ENCODE measurements at regions not wholly inside any gene's neighbourhood (a gene's known extent, or its start where the extent isn't known, plus 50 kb on each side); places are given as distances from the start of the nearest gene placed in this dataset.

DNA sequence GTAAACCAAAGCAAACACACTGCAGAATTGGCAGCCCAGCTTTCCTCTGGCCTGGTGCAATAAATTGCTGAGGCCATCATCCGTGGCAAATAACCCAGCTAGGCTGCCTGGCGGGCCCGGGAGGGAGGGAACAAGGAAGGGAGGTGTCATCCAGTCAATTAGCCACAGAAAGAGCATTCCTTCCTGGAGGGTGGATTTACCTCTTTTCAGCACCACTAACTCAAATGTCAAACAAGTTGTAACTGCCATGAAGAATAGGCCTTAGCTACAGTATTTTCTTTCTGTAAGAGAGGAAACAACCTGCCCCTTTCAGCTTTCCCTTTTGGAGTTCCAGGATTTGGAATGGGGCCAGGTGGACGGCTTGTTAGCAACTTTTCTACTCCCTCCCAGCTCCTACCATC, 163.8 kb upstream of the BDNF start:
- TF ChIP-seq EZH2 (IDR thresholded peaks at IDR 0.05) (no peak), POLR2A (IDR thresholded peaks at IDR 0.05; ENCODE audit: borderline replicate concordance, extremely low read depth, insufficient read depth, insufficient read length) (no peak), CEBPB (IDR thresholded peaks at IDR 0.05; ENCODE audit: low read depth) (no peak)
- TF ChIP-seq, protein P1, sequence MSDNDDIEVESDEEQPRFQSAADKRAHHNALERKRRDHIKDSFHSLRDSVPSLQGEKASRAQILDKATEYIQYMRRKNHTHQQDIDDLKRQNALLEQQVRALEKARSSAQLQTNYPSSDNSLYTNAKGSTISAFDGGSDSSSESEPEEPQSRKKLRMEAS (IDR thresholded peaks at IDR 0.05) = no peak
- TF ChIP-seq, protein P2, sequence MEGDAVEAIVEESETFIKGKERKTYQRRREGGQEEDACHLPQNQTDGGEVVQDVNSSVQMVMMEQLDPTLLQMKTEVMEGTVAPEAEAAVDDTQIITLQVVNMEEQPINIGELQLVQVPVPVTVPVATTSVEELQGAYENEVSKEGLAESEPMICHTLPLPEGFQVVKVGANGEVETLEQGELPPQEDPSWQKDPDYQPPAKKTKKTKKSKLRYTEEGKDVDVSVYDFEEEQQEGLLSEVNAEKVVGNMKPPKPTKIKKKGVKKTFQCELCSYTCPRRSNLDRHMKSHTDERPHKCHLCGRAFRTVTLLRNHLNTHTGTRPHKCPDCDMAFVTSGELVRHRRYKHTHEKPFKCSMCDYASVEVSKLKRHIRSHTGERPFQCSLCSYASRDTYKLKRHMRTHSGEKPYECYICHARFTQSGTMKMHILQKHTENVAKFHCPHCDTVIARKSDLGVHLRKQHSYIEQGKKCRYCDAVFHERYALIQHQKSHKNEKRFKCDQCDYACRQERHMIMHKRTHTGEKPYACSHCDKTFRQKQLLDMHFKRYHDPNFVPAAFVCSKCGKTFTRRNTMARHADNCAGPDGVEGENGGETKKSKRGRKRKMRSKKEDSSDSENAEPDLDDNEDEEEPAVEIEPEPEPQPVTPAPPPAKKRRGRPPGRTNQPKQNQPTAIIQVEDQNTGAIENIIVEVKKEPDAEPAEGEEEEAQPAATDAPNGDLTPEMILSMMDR (IDR thresholded peaks at IDR 0.05 in 2 of 3, conservative IDR thresholded peaks at IDR 0.05 in 1 of 3; ENCODE audit: borderline replicate concordance in 1 of 3, insufficient read depth in 1 of 3, low read depth in 2 of 3, low read length in 2 of 3) = no peak
